ES-I3 (cell line): ENCODE measurements at regions not wholly inside any gene's neighbourhood (a gene's known extent, or its start where the extent isn't known, plus 50 kb on each side); places are given as distances from the start of the nearest gene placed in this dataset.

Experiments
- H3K36me3 ChIP-seq: 2 replicates; pipeline ENCODE4 v1.6.1; 2013; ENCODE audit warnings: mild to moderate bottlenecking, low read length, control low read depth, moderate library complexity; ENCODE audit not compliant: insufficient read depth
- H3K4me1 ChIP-seq: 2 replicates; pipeline ENCODE4 v1.6.1; 2013; ENCODE audit warnings: mild to moderate bottlenecking, control low read depth, low read length; ENCODE audit not compliant: insufficient read depth
- H3K9ac ChIP-seq: 2 replicates; pipeline ENCODE4 v1.6.1; 2013; ENCODE audit warnings: low read depth, mild to moderate bottlenecking, low read length, moderate library complexity
- H3K9me3 ChIP-seq: 2 replicates; pipeline ENCODE4 v1.6.1; 2013; ENCODE audit warnings: mild to moderate bottlenecking, low read length, moderate library complexity; ENCODE audit not compliant: control insufficient read depth, insufficient read depth

DNA sequence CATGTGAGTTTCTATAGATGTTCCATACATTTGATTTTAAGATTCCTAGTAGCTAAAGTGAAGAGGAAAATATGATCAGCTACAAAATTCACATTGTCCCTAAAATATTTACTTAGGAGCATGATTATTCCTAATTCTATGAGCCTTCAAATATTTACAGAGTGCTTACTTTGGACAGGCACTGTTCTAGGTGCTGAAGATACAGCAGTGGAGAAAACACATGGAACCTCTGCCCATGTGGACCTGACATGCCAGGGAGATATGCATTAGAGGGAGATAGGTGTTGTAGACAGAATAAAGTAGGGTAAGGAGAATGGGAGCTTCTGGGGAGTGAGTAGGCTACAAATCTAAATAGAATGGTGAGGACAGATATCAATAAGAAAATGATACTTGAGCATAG, 62.6 kb upstream of the TACR1 start:
- H3K9ac ChIP-seq: no peak overlapping the region
- H3K4me1 ChIP-seq: no peaks in the 10 kb centered on the region
- H3K36me3 ChIP-seq: no peaks in the 10 kb centered on the region
- no peaks in the 10 kb centered on the region; the same call in 1 of the 2 replicates for H3K9me3 ChIP-seq

DNA sequence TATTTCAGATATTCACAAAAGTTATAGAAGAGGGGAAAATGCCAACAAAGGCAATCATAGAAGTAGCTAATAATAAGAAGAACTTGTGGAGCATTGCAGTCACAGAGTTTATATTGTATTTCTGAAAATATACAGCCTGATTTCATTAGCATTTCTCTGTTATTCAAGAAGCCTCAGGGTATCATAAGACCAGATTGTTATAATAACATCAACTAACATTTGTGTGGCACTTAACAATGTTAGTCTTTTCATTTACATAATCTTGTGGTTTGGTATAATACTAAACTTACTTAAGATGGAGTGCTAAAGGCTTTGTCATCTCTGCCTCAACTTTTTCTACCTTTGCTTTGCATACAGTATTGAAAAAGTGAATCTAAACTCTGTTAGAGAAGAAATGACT, 61.6 kb upstream of the TACR1 start:
- Histone ChIP-seq H3K9me3 (no peaks in the 10 kb centered on the region; the same call in 1 of the 2 replicates), H3K4me1 (no peaks in the 10 kb centered on the region), H3K9ac (no peak overlapping the region), H3K36me3 (no peaks in the 10 kb centered on the region)

DNA sequence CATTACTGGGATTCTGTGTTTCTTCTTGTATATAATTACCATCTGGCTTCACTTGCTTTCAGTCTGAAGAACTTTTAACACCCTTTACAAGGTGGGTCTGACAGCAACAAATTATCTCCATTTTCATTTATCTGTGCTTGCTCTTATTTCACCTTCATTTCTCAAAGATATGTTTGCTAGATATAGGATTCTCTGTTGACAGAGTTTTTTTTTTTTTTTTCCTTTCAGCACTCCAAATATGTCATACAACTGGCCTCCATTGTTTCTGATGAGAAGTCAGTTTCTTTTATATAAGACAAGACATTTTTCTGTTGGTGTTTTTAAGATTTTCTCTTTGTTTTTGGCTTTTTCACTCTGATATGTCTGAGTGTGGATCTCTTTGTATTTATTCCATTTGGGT, 59.3 kb upstream of the TACR1 start:
- Histone ChIP-seq H3K9ac (no peak overlapping the region), H3K36me3 (no peaks in the 10 kb centered on the region), H3K9me3 (no peaks in the 10 kb centered on the region; the same call in 1 of the 2 replicates), H3K4me1 (no peaks in the 10 kb centered on the region)

DNA sequence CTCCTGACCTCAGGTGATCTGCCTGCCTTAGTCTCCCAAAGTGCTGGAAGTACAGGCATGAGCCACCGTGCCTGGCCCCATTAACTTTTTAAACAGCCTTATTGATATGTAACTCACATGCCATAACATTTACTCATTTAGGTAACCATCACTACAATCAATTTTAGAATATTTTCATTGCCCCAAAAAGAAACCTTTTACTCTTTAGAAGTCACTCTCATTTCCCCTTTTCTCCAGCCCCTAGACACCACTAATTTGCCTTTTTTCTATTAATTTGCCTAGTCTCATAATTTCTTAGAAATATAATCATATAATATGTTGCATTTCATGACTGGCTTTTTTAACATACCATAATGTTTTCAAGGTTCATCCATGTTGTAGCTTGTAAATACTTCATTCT, 57.2 kb upstream of the TACR1 start:
- H3K36me3 ChIP-seq: no peaks in the 10 kb centered on the region
- H3K9ac ChIP-seq: no peak overlapping the region
- H3K4me1 ChIP-seq: no peaks in the 10 kb centered on the region

DNA sequence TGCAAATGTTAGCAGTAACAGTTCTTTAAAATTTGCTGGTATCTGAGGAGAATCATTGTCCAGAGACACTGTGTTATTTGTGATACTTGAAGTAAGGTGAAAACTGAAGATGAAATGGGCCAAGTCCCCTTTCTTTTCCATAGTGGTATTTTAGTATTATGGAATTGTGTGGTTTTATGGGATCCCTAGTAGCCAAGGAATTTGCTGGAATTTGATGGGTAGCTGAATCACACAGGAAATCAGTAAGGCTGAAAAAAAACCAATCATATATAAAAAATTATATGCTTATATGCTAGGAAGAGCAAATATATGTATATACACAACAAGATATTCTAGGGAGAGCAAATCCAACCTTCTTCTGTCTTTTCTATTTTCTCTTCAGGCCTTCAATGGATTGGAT, 54.2 kb upstream of the TACR1 start:
- no peaks in the 10 kb centered on the region for H3K36me3 ChIP-seq
- H3K4me1 ChIP-seq: no peaks in the 10 kb centered on the region

More for the DNA sequence above, 57.2 kb upstream of the TACR1 start:
- no peaks in the 10 kb centered on the region; the same call in 1 of the 2 replicates for H3K9me3 ChIP-seq

DNA sequence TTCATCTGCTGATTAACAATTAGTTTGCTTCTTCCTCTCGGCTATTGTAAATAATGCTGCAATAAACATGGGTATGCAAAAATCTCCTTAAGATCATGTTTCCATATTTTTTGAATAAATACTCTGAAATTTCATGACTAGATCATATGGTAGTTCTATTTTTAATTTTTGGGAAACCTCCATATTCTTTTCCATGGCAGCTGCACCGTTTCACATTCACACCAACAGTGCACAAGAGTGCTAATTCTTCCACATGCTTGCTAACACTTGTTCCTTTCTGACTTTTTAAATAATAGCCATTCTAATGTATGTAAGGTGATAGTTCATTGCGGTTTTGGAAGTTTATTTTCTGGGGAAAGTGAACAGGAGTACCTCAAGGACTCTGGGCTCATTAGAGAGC, 52.6 kb upstream of the TACR1 start:
- no peak overlapping the region for H3K9ac ChIP-seq

More for the DNA sequence above, 54.2 kb upstream of the TACR1 start:
- Histone ChIP-seq H3K9ac (no peak overlapping the region), H3K9me3 (no peaks in the 10 kb centered on the region; the same call in 1 of the 2 replicates)

More for the DNA sequence above, 52.6 kb upstream of the TACR1 start:
- Histone ChIP-seq H3K4me1 (no peaks in the 10 kb centered on the region), H3K9me3 (no peaks in the 10 kb centered on the region), H3K36me3 (no peaks in the 10 kb centered on the region)
